GM18502 (cell line): ENCODE measurements at regions not wholly inside any gene's neighbourhood (a gene's known extent, or its start where the extent isn't known, plus 50 kb on each side); places are given as distances from the start of the nearest gene placed in this dataset.

Experiments used
- ATAC-seq: cut with Tn5 transposase; IDR thresholded peaks from one replicate; pipeline ENCODE4 v1.9.1; 2021; ENCODE audit warnings: mild to moderate bottlenecking; ENCODE audit not compliant: unreplicated experiment, poor library complexity

GRCh38 chr3:168489301-168489700, 393.6 kb upstream of the GOLIM4 start:
- ATAC-seq: no peak

- no peak for ATAC-seq
Measured at GRCh38 chr3:168485936-168486335, 390.2 kb upstream of the GOLIM4 start.

- no peak for ATAC-seq
Measured at GRCh38 chr3:168476360-168476980, 380.7 kb upstream of the GOLIM4 start.

- no peak for ATAC-seq
Measured at GRCh38 chr3:168475704-168476103, 380.0 kb upstream of the GOLIM4 start.

- ATAC-seq: no peak
Measured at GRCh38 chr3:168473334-168473890, 377.7 kb upstream of the GOLIM4 start.

- no peak for ATAC-seq
Measured at GRCh38 chr3:168472783-168473182, 377.1 kb upstream of the GOLIM4 start.

- ATAC-seq: no peak
Measured at GRCh38 chr3:168470380-168470779, 374.7 kb upstream of the GOLIM4 start.

- ATAC-seq: no peak
Measured at GRCh38 chr3:168469436-168469835, 373.7 kb upstream of the GOLIM4 start.

GRCh38 chr3:168467115-168467714, 371.5 kb upstream of the GOLIM4 start:
- peak; percentile 76 for ATAC-seq

- ATAC-seq: no peak
Measured at GRCh38 chr3:168461793-168462192, 366.1 kb upstream of the GOLIM4 start.

GRCh38 chr3:168459226-168459784, 363.6 kb upstream of the GOLIM4 start:
- ATAC-seq: no peak

- no peak for ATAC-seq
Measured at GRCh38 chr3:168457954-168458539, 362.3 kb upstream of the GOLIM4 start.

GRCh38 chr3:168455814-168456213, 360.1 kb upstream of the GOLIM4 start:
- no peak for ATAC-seq

- no peak for ATAC-seq
Measured at GRCh38 chr3:168453623-168454022, 357.9 kb upstream of the GOLIM4 start.

GRCh38 chr3:168443965-168444364, 348.2 kb upstream of the GOLIM4 start:
- no peak for ATAC-seq

GRCh38 chr3:168442502-168442901, 346.8 kb upstream of the GOLIM4 start:
- no peak for ATAC-seq

GRCh38 chr3:168436245-168436724, 340.6 kb upstream of the GOLIM4 start:
- no peak for ATAC-seq

GRCh38 chr3:168431491-168431890, 335.8 kb upstream of the GOLIM4 start:
- no peak for ATAC-seq

GRCh38 chr3:168427835-168428475, 332.2 kb upstream of the GOLIM4 start:
- no peak for ATAC-seq

GRCh38 chr3:168427156-168427555, 331.4 kb upstream of the GOLIM4 start:
- ATAC-seq: no peak
